RKO (cell line): ENCODE measurements at regions not wholly inside any gene's neighbourhood (a gene's known extent, or its start where the extent isn't known, plus 50 kb on each side); places are given as distances from the start of the nearest gene placed in this dataset.
"Not testable (repeated sequence)": the region's sequence is repeated elsewhere in the genome, so short reads cannot be mapped to it uniquely, and the experiment has no call there.

Experiments used
- DNase-seq: peaks from one replicate; pipeline ENCODE4 v3.0.0-alpha.2; 2016; ENCODE audit warnings: low spot score

DNA sequence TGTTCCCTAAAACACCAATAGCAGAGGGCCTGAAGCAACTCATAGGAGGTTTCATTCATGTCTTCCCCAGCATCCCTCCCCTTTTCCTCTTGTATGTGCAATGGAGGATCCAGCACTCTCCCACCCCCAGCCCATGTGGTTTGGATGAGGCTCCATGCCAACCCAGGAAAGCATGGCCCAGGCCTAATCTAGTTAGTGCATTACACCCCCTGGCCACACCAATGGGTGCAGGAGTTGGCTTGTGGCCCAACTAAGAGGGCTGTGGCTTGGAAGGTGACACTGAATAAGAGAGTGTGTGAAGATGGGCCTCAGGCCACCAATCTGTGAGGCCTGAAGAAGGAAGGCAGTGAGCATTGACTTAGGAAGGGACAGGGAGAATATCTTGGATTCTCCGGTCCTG is 70.8 kb upstream of the SMIM23 start:
- DNase-seq = no peak

- no peak for DNase-seq
Observed at GRCh38 chr5:171715551-171715950, 70.1 kb upstream of the SMIM23 start.

- DNase-seq = no peak
Observed at GRCh38 chr5:171720086-171720485, 65.5 kb upstream of the SMIM23 start.

DNA sequence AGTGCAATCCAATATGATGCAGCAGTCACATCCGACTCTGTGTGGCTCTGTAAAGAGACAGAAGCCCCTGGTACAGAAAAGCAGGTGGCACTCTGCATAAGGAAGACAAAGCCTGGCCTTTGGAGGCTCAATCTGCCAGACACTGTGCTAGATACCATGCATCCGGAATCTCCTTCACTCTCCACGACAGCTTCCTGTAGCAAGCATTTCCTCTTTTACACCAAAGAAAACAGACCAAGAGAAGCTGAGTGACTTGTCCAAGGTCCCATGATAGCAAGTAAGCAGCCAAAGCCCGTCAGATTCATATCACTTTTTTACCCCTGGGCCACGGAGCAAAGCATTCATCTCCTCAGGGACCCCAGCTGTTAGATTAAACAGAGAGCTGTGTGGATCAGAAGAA is 64.2 kb upstream of the SMIM23 start:
- no peak for DNase-seq

- no peak for DNase-seq
Observed at GRCh38 chr5:171724468-171725204, 61.0 kb upstream of the SMIM23 start.

DNA sequence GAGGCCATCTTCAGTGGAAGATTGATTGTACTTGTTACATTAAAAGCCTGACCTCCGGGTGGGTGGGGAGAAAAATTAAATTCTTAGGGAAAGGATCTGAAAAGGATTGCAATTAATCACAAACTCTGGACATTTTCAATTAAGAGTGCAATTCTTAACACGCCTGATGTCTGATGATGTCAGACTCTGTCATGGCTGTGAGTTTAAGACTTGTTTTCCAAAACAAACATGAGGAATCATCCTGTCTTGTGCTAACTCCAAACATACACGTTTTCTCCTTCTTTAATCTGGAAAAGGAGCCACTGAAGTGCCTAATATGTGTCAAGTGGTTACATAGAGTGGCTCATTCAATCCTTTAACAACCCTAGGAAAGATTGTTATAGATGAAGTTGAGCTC is 60.4 kb upstream of the SMIM23 start:
- no peak for DNase-seq

DNA sequence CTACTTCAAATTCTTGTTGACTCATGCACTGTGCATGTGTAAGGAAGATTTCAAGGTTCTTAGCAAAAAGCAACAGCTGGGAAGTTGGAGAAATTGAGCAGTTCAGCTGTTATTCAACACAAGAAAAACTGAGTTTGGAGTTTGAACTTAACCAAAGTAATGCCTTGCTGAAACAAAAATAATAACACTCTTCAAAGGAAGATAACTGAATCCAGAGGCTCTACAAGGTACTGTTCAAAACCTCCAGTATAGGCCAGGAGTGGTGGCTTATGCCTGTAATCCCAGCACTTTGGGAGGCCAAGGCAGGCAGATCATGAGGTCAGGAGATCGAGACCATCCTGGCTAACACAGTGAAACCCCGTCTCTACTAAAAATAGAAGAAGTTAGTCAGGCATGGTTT is 58.8 kb upstream of the SMIM23 start:
- DNase-seq = not testable (repeated sequence)

GRCh38 chr5:171728686-171729085 is 56.9 kb upstream of the SMIM23 start:
- DNase-seq = no peak
